A673 (cell line): ENCODE measurements at regions not wholly inside any gene's neighbourhood (a gene's known extent, or its start where the extent isn't known, plus 50 kb on each side); places are given as distances from the start of the nearest gene placed in this dataset.

Source experiments
- EZH2 ChIP-seq: fragments of 200-600 bp; sonication (generic); IDR thresholded peaks from 2 replicates; pipeline ENCODE4 v1.6.1; 2017; ENCODE audit warnings: borderline replicate concordance, low read depth, mild to moderate bottlenecking, mixed read lengths, antibody characterized with exemption, low read length; ENCODE audit not compliant: poor library complexity, severe bottlenecking
- TF ChIP-seq, protein P1 (sequence below): fragments of 300-800, 200-600 bp; sonication (generic); conservative IDR thresholded peaks from 2 replicates; pipeline ENCODE4 v1.5.1; 2017; ENCODE audit warnings: low read depth, mild to moderate bottlenecking, antibody characterized with exemption, low read length, moderate library complexity, mixed read lengths

- TF ChIP-seq, protein P1, sequence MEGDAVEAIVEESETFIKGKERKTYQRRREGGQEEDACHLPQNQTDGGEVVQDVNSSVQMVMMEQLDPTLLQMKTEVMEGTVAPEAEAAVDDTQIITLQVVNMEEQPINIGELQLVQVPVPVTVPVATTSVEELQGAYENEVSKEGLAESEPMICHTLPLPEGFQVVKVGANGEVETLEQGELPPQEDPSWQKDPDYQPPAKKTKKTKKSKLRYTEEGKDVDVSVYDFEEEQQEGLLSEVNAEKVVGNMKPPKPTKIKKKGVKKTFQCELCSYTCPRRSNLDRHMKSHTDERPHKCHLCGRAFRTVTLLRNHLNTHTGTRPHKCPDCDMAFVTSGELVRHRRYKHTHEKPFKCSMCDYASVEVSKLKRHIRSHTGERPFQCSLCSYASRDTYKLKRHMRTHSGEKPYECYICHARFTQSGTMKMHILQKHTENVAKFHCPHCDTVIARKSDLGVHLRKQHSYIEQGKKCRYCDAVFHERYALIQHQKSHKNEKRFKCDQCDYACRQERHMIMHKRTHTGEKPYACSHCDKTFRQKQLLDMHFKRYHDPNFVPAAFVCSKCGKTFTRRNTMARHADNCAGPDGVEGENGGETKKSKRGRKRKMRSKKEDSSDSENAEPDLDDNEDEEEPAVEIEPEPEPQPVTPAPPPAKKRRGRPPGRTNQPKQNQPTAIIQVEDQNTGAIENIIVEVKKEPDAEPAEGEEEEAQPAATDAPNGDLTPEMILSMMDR, result no peak
- TF ChIP-seq EZH2, result no peak
Observed at GRCh38 chr5:108541836-108542235, 159.9 kb upstream of the FBXL17 start.
